ENCODE measurements at regions not wholly inside any gene's neighbourhood (a gene's known extent, or its start where the extent isn't known, plus 50 kb on each side); places are given as distances from the start of the nearest gene placed in this dataset.

DNA sequence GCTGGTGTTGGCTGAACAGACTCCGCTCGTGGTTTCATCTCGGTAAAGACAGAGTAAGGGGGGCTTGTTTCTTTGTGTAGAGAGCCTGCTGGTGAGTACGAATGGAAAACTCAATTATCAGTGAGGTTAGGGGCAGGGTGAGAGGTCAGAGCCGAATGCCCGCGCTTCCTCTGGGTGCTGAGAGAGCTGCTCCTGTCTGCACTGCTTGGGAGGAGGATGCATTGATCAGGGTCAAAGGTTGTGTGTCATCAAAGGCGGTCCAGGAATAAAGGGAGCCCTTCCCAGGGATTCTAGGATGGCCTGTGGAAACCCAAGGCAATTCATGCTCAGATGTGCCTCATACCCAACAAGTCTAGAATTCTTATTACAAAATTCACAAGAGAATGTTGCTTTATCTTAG lies 143.9 kb downstream of the MYCN start:
- TF ChIP-seq, protein P1, sequence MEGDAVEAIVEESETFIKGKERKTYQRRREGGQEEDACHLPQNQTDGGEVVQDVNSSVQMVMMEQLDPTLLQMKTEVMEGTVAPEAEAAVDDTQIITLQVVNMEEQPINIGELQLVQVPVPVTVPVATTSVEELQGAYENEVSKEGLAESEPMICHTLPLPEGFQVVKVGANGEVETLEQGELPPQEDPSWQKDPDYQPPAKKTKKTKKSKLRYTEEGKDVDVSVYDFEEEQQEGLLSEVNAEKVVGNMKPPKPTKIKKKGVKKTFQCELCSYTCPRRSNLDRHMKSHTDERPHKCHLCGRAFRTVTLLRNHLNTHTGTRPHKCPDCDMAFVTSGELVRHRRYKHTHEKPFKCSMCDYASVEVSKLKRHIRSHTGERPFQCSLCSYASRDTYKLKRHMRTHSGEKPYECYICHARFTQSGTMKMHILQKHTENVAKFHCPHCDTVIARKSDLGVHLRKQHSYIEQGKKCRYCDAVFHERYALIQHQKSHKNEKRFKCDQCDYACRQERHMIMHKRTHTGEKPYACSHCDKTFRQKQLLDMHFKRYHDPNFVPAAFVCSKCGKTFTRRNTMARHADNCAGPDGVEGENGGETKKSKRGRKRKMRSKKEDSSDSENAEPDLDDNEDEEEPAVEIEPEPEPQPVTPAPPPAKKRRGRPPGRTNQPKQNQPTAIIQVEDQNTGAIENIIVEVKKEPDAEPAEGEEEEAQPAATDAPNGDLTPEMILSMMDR (IDR thresholded peaks at IDR 0.05): no peak
- TF ChIP-seq POLR2A (IDR thresholded peaks at IDR 0.05): no peak
